HCT116 (cell line): ENCODE measurements at regions not wholly inside any gene's neighbourhood (a gene's known extent, or its start where the extent isn't known, plus 50 kb on each side); places are given as distances from the start of the nearest gene placed in this dataset.

Source experiments
- ATAC-seq: fragments of 200-7000 bp; cut with Tn5 transposase; 2 replicates; pipeline ENCODE4 v1.9.1; 2020; ENCODE audit warnings: mild to moderate bottlenecking, moderate library complexity
- BruUV-seq: library from RNA; stranded (reverse); fragments of 400-500 nt; replicated peaks from 2 replicates; lab custom pipeline; 2021; lab: Mats Ljungman, UMichigan
- CTCF ChIA-PET: fragments of 300-600 bp; sonication (Branson Sonifier 250); formaldehyde crosslinking; loops from one replicate; lab custom pipeline; 2021; ENCODE audit warnings: antibody characterized with exemption; lab: Charles Lee
- POLR2A ChIA-PET: fragments of 300-600, 350-600 bp; sonication (Branson Sonifier 250); formaldehyde crosslinking; loops from one replicate; lab custom pipeline; 2021; ENCODE audit warnings: antibody characterized with exemption; lab: Charles Lee
- RAD21 ChIA-PET, 2 experiments: fragments of 300-600 bp; sonication (Branson Sonifier 250); formaldehyde crosslinking; loops; one replicate each; lab custom pipeline; 2023; ENCODE audit warnings: low total read pairs in 2 of 2; ENCODE audit not compliant: uncharacterized antibody in 2 of 2, unreplicated experiment in 2 of 2, low non-redundant PET in 1 of 2; lab: Charles Lee
- DNase-seq: peaks from one replicate; pipeline ENCODE4 v3.0.0-alpha.2; 2010; ENCODE audit warnings: low read depth, low spot score
- H2AFZ ChIP-seq: fragments of 200-600 bp; shearing (Covaris generic), sonication (generic); 2 replicates; pipeline ENCODE4 v1.6.1; 2017; ENCODE audit warnings: low read depth, mixed run types, mixed read lengths, antibody characterized with exemption, low read length; ENCODE audit not compliant: poor library complexity, severe bottlenecking
- H3K27ac ChIP-seq: 2 replicates; pipeline ENCODE4 v1.5.1; 2012; ENCODE audit warnings: low read depth, low read length
- H3K27me3 ChIP-seq: fragments of 200-600 bp; sonication (generic); 2 replicates; pipeline ENCODE4 v1.6.1; 2016; ENCODE audit warnings: mixed run types, low read length, mixed read lengths; ENCODE audit not compliant: insufficient read depth
- H3K36me3 ChIP-seq, 2 experiments: fragments of 200-500 bp in 1 of 2; fragments of 200-600 bp in 1 of 2; sonication (Bioruptor generic) in 1 of 2; sonication (generic) in 1 of 2; 2 replicates each; pipeline versions ENCODE4 v1.5.1 to v1.6.1; 2014 to 2016; ENCODE audit warnings: low read length in 2 of 2, inconsistent platforms in 1 of 2, mixed read lengths in 1 of 2, mixed run types in 1 of 2; ENCODE audit not compliant: insufficient read depth in 2 of 2, control insufficient read depth in 1 of 2
- H3K4me1 ChIP-seq, 2 experiments: fragments of 200-600 bp in 1 of 2; sonication (generic) in 1 of 2; 2 replicates each; pipeline versions ENCODE4 v1.5.1 to v1.6.1; 2012 to 2017; ENCODE audit warnings: low read length in 2 of 2, inconsistent platforms in 1 of 2, mild to moderate bottlenecking in 1 of 2, mixed read lengths in 1 of 2, mixed run types in 1 of 2, moderate library complexity in 1 of 2; ENCODE audit not compliant: insufficient read depth in 2 of 2, control insufficient read depth in 1 of 2
- H3K4me2 ChIP-seq: fragments of 200-600 bp; sonication (generic); 2 replicates; pipeline ENCODE4 v1.6.1; 2017; ENCODE audit warnings: mixed run types, low read length, mixed read lengths
- H3K4me3 ChIP-seq, 2 experiments: fragments of 200-600 bp in 1 of 2; sonication (generic) in 1 of 2; replicated peaks in 1 of 2; 2 replicates each; pipeline ENCODE4 v1.5.1; 2011 to 2016; ENCODE audit warnings: low read length in 2 of 2, control low read depth in 1 of 2, low read depth in 1 of 2, mild to moderate bottlenecking in 1 of 2, mixed read lengths in 1 of 2, mixed run types in 1 of 2
- H3K79me2 ChIP-seq: fragments of 200-600 bp; sonication (generic); 2 replicates; pipeline ENCODE4 v1.6.1; 2017; ENCODE audit warnings: mild to moderate bottlenecking, mixed run types, low read length, moderate library complexity, mixed read lengths; ENCODE audit not compliant: insufficient read depth
- H3K9ac ChIP-seq: fragments of 200-600 bp; sonication (generic); 2 replicates; pipeline ENCODE4 v1.6.1; 2016; ENCODE audit warnings: low read length, mixed read lengths
- H3K9me2 ChIP-seq: fragments of 200-600 bp; sonication (generic), shearing (Covaris generic); 2 replicates; pipeline ENCODE4 v1.6.1; 2017; ENCODE audit warnings: mixed run types, mild to moderate bottlenecking, moderate library complexity; ENCODE audit not compliant: insufficient read depth
- H3K9me3 ChIP-seq, 2 experiments: fragments of 200-500 bp in 1 of 2; fragments of 200-600 bp in 1 of 2; sonication (Bioruptor generic) in 1 of 2; sonication (generic) in 1 of 2; 2 replicates each; pipeline ENCODE4 v1.6.1; 2014 to 2017; ENCODE audit warnings: low read length in 2 of 2, mixed read lengths in 2 of 2, inconsistent platforms in 1 of 2, low read depth in 1 of 2, mild to moderate bottlenecking in 1 of 2, mixed run types in 1 of 2, moderate library complexity in 1 of 2; ENCODE audit not compliant: control insufficient read depth in 1 of 2, insufficient read depth in 1 of 2
- H4K20me1 ChIP-seq: fragments of 200-600 bp; sonication (generic), shearing (Covaris generic); 2 replicates; pipeline ENCODE4 v1.6.1; 2017; ENCODE audit warnings: mixed run types, mild to moderate bottlenecking, moderate library complexity; ENCODE audit not compliant: insufficient read depth
- CBX3 ChIP-seq: IDR thresholded peaks from 2 replicates; pipeline ENCODE4 v1.6.1; 2012; ENCODE audit warnings: low read depth
- EZH2 ChIP-seq: fragments of 200-600 bp; sonication (generic); IDR thresholded peaks from 2 replicates; pipeline ENCODE4 v1.6.1; 2017; ENCODE audit warnings: antibody characterized with exemption, mixed run types
- EZH2phosphoT487 ChIP-seq: fragments of 200-600 bp; IDR thresholded peaks from 2 replicates; pipeline ENCODE4 v1.6.1; 2018; ENCODE audit warnings: antibody characterized with exemption, borderline replicate concordance
- FOSL1 ChIP-seq: IDR thresholded peaks from 2 replicates; pipeline ENCODE4 v1.6.1; 2012; ENCODE audit warnings: low read depth
- JUND ChIP-seq: IDR thresholded peaks from 2 replicates; pipeline ENCODE4 v1.6.1; 2012
- POLR2AphosphoS5 ChIP-seq: IDR thresholded peaks from 2 replicates; pipeline ENCODE4 v1.6.1; 2011; ENCODE audit warnings: mild to moderate bottlenecking, low read depth, low read length, moderate library complexity
- RAD21 ChIP-seq: IDR thresholded peaks from 2 replicates; pipeline ENCODE4 v1.6.1; 2012; ENCODE audit warnings: low read depth, mild to moderate bottlenecking
- SIN3A ChIP-seq: IDR thresholded peaks from 2 replicates; pipeline ENCODE4 v1.6.1; 2012; ENCODE audit warnings: low read depth
- SP1 ChIP-seq: IDR thresholded peaks from 2 replicates; pipeline ENCODE4 v1.6.1; 2012; ENCODE audit warnings: low read depth
- TCF7L2 ChIP-seq: IDR thresholded peaks from 2 replicates; pipeline ENCODE4 v1.7.0; 2011; ENCODE audit warnings: borderline replicate concordance, inconsistent platforms; ENCODE audit not compliant: insufficient read depth, insufficient read length; ENCODE audit errors: extremely low read depth
- intact Hi-C: fragments of 100-400 bp; cut with micrococcal nuclease; formaldehyde crosslinking; loops from 2 replicates; pipeline ENCODE4 v1.10.0; 2022
- TF ChIP-seq, protein P1 (sequence below): IDR thresholded peaks from 2 replicates; pipeline ENCODE4 v1.6.1; 2012
- TF ChIP-seq, protein P2 (sequence below), 3 experiments: fragments of 200-600 bp in 1 of 3; sonication (generic) in 1 of 3; IDR thresholded peaks in 2 of 3; conservative IDR thresholded peaks in 1 of 3; 2 replicates each; pipeline ENCODE4 v1.5.1; 2012 to 2017; ENCODE audit warnings: low read depth in 2 of 3, low read length in 2 of 3, antibody characterized with exemption in 1 of 3, borderline replicate concordance in 1 of 3, control low read depth in 1 of 3, mild to moderate bottlenecking in 1 of 3, mixed read lengths in 1 of 3, mixed run types in 1 of 3, moderate library complexity in 1 of 3; ENCODE audit not compliant: insufficient read depth in 1 of 3
- TF ChIP-seq, protein P3 (sequence below): IDR thresholded peaks from 2 replicates; pipeline ENCODE4 v1.6.1; 2011; ENCODE audit warnings: mild to moderate bottlenecking, low read length, moderate library complexity; ENCODE audit not compliant: insufficient replicate concordance; ENCODE audit errors: extremely low read depth

DNA sequence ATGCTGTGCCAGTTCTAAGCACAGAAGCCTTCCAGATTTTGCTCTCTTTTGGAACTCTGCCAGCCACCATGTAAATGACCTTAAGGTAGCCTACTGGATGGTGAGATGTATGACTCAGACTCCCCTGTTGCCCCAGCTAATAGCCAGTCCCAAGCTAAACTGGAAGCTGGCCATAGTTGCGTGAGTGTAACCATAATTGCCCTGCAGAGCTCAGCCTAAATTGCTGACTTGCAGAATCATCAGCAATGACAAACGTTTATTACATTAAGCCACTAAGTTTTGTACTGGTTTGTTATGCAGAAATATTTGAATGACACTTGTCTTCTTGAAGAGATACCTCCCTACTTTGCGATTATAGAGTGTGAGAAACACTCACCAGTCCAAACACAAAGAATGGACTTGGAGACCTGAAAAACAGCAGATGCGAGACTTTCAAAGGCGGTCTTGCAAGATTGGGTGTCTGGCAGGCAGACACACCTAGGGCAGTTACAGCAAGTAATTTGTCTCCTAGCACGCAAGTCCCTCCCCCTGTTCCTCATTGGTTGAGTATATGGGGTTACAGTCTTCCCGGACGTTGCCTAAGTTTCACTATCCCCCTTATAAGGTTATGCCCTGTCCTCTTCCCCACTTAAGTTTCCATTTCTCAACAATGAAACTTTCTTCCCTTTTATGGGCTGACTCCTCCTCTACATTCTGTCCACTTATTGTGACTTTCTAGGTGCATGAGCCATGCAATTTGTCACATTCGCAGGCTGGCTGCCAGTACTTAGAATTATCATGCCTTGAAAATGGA lies 83.6 kb upstream of the XCR1 start:
- Histone ChIP-seq H3K36me3 (no peaks in the 10 kb centered on the region), H3K9me3 (no peaks in the 10 kb centered on the region), H3K9me2 (no peaks in the 10 kb centered on the region), H3K4me1 (peaks cover 18 to 33% of the 10 kb centered on the region in 2 experiments), H2AFZ (no peak overlapping the region), H3K4me3 (no peak overlapping the region), H4K20me1 (no peaks in the 10 kb centered on the region), H3K9ac (no peak overlapping the region), H3K27me3 (no peaks in the 10 kb centered on the region), H3K27ac (no peak overlapping the region), H3K4me2 (peak overlapping the region; percentile 18; the same call in 1 of the 2 replicates), H3K79me2 (no peaks in the 10 kb centered on the region)
- ChIA-PET CTCF (no interaction called here), POLR2A (no interaction called here), RAD21 (no interaction called here)
- no TSS peak for BruUV-seq
- TF ChIP-seq FOSL1: peak; percentile 48
- TF ChIP-seq JUND: peak; percentile 44
- TF ChIP-seq, protein P1, sequence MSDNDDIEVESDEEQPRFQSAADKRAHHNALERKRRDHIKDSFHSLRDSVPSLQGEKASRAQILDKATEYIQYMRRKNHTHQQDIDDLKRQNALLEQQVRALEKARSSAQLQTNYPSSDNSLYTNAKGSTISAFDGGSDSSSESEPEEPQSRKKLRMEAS: 0 out of 2 replicates have a peak, but pooled peaks have one; percentile 1
- no peak for TF ChIP-seq CBX3
- TF ChIP-seq SP1: 0 out of 2 replicates have a peak, but pooled peaks have one; percentile 14
- DNase-seq (peak; percentile 61), ATAC-seq (peak; percentile 76)
- intact Hi-C loops: no loop called here

DNA sequence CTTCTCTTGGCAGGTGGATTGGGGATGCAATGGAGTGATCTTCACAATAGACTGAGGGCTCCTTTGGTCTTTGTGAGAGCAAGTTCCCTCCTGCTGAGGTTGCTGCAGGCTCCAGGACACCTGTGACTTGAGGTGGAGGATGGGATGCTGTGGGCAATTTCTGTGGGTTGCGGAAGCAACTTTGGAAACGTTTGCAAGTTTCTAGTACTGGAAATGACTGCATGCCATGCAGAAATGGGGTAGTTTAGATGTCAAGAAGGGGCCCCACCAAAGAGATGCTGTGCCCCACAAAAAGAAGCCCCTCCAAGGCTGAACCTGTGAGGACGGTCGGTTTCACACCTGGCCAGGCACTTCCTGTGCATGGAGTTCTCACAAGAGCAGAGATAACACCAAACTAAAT lies 80.4 kb upstream of the XCR1 start:
- ChIA-PET POLR2A (no interaction called here), RAD21 (no interaction called here), CTCF (no interaction called here)
- Histone ChIP-seq H3K4me2 (no peak overlapping the region), H3K36me3 (no peaks in the 10 kb centered on the region), H2AFZ (no peak overlapping the region), H3K9me2 (no peaks in the 10 kb centered on the region), H3K4me3 (no peak overlapping the region), H3K9me3 (no peaks in the 10 kb centered on the region), H3K79me2 (no peaks in the 10 kb centered on the region), H3K9ac (no peak overlapping the region), H4K20me1 (no peaks in the 10 kb centered on the region), H3K27me3 (no peaks in the 10 kb centered on the region), H3K27ac (no peak overlapping the region), H3K4me1 (peaks cover 18 to 31% of the 10 kb centered on the region in 2 experiments)
- BruUV-seq: no TSS peak
- intact Hi-C loops: no loop called here
- ATAC-seq (no peak), DNase-seq (no peak)
- TF ChIP-seq, protein P2, sequence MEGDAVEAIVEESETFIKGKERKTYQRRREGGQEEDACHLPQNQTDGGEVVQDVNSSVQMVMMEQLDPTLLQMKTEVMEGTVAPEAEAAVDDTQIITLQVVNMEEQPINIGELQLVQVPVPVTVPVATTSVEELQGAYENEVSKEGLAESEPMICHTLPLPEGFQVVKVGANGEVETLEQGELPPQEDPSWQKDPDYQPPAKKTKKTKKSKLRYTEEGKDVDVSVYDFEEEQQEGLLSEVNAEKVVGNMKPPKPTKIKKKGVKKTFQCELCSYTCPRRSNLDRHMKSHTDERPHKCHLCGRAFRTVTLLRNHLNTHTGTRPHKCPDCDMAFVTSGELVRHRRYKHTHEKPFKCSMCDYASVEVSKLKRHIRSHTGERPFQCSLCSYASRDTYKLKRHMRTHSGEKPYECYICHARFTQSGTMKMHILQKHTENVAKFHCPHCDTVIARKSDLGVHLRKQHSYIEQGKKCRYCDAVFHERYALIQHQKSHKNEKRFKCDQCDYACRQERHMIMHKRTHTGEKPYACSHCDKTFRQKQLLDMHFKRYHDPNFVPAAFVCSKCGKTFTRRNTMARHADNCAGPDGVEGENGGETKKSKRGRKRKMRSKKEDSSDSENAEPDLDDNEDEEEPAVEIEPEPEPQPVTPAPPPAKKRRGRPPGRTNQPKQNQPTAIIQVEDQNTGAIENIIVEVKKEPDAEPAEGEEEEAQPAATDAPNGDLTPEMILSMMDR (IDR thresholded peaks at IDR 0.05 in 2 of 3, conservative IDR thresholded peaks at IDR 0.05 in 1 of 3; ENCODE audit: borderline replicate concordance in 1 of 3, insufficient read depth in 1 of 3, low read depth in 2 of 3, low read length in 2 of 3): no peak
- TF ChIP-seq EZH2phosphoT487 (no peak), CBX3 (no peak), SIN3A (no peak), POLR2AphosphoS5 (no peak), RAD21 (no peak), JUND (no peak), EZH2 (no peak), FOSL1 (no peak), TCF7L2 (no peak)
- TF ChIP-seq, protein P3, sequence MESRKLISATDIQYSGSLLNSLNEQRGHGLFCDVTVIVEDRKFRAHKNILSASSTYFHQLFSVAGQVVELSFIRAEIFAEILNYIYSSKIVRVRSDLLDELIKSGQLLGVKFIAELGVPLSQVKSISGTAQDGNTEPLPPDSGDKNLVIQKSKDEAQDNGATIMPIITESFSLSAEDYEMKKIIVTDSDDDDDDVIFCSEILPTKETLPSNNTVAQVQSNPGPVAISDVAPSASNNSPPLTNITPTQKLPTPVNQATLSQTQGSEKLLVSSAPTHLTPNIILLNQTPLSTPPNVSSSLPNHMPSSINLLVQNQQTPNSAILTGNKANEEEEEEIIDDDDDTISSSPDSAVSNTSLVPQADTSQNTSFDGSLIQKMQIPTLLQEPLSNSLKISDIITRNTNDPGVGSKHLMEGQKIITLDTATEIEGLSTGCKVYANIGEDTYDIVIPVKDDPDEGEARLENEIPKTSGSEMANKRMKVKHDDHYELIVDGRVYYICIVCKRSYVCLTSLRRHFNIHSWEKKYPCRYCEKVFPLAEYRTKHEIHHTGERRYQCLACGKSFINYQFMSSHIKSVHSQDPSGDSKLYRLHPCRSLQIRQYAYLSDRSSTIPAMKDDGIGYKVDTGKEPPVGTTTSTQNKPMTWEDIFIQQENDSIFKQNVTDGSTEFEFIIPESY: no peak
